ENCODE measurements at regions not wholly inside any gene's neighbourhood (a gene's known extent, or its start where the extent isn't known, plus 50 kb on each side); places are given as distances from the start of the nearest gene placed in this dataset.

DNA sequence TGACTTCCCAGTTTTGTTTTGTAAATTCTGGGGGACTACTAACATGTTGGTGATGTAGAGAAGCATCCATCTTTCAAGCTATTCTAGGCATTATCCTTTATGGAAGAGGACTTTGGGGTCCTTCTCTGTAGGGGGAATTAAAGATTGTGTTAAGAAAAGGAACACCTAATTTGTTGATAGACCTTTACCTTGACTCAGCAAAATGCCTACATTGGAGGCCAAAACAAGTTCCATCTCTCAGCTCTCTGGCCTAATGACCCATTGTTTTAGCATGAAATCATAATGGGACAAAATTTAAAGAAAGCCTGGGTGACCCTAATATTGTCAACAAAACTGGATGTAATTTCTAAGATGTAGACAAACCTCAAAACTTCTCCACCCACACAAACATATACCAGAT lies 465.3 kb upstream of the SOX9 start:
- no peaks in the 10 kb centered on the region for H3K79me2 ChIP-seq (ENCODE audit: insufficient read depth, low read length)
- no peak overlapping the region for H3K4me2 ChIP-seq (ENCODE audit: low read length)
- H3K9ac ChIP-seq (ENCODE audit: low read length) = no peak overlapping the region
- H3K9me2 ChIP-seq (ENCODE audit: low read depth, low read length) = no peaks in the 10 kb centered on the region
- H3K27me3 ChIP-seq (ENCODE audit: insufficient read depth, low read length) = no peaks in the 10 kb centered on the region
- H4K20me1 ChIP-seq (ENCODE audit: insufficient read depth, low read length) = no peaks in the 10 kb centered on the region
- no peaks in the 10 kb centered on the region for H3K36me3 ChIP-seq (ENCODE audit: insufficient read depth, low read length)
- no peak overlapping the region for H3K27ac ChIP-seq (ENCODE audit: low read depth, low read length, poor library complexity, severe bottlenecking)
- H3K9me3 ChIP-seq (ENCODE audit: low read length) = no peaks in the 10 kb centered on the region
- no peaks in the 10 kb centered on the region for H3F3A ChIP-seq (ENCODE audit: insufficient read depth, low read length)
- no peak for TF ChIP-seq EZH2 (IDR thresholded peaks at IDR 0.05; ENCODE audit: borderline replicate concordance, low read length)
- TF ChIP-seq, protein P1, sequence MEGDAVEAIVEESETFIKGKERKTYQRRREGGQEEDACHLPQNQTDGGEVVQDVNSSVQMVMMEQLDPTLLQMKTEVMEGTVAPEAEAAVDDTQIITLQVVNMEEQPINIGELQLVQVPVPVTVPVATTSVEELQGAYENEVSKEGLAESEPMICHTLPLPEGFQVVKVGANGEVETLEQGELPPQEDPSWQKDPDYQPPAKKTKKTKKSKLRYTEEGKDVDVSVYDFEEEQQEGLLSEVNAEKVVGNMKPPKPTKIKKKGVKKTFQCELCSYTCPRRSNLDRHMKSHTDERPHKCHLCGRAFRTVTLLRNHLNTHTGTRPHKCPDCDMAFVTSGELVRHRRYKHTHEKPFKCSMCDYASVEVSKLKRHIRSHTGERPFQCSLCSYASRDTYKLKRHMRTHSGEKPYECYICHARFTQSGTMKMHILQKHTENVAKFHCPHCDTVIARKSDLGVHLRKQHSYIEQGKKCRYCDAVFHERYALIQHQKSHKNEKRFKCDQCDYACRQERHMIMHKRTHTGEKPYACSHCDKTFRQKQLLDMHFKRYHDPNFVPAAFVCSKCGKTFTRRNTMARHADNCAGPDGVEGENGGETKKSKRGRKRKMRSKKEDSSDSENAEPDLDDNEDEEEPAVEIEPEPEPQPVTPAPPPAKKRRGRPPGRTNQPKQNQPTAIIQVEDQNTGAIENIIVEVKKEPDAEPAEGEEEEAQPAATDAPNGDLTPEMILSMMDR (IDR thresholded peaks at IDR 0.05; ENCODE audit: low read length) = no peak
- H3K4me1 ChIP-seq (ENCODE audit: insufficient read depth, low read length, severe bottlenecking) = no peaks in the 10 kb centered on the region
- H3K4me3 ChIP-seq (ENCODE audit: low read depth, low read length, poor library complexity, severe bottlenecking) = no peak overlapping the region
- H2AFZ ChIP-seq (ENCODE audit: low read length) = no peak overlapping the region

DNA sequence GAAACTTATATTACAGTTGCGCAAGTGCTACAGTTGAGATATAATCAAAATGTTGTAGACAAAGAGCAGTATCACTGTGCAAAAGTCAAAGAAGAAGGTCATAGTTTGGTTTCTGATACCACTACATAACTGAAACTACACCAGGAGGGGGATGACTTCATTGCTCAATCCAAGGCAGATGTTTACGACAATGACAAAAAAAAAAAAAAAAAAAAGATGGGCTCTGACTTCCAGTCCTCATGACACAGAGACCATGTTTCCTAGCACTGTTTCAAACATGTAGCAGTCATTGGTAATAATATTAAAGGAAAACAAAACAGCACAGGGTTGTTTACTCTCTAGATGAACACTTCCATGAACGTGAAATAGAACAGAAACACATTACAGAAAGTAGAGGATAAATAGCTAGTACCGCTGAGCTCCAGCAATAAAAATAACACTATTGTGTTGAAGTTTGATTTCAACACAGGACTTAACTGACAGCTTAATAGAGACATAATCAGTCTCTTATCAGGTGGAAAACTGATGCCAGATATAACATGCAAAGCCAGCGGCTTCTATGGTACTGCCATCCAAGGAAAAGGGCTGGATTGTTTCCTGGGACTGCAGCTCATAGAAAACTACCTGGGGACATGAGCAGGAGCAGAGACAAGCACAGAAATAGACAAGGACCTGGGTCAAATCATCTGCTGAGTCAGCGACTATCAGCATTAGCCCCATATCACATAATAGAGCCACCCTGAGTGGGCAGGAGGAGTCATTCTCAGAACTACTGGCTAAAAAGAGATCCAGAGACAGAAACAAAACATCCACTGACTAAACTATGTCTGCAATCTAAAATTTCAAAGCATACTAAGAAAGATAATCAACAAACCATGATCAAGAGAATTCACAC lies 463.6 kb upstream of the SOX9 start:
- Histone ChIP-seq H3K79me2 (ENCODE audit: insufficient read depth, low read length) (no peaks in the 10 kb centered on the region), H3F3A (ENCODE audit: insufficient read depth, low read length) (no peaks in the 10 kb centered on the region), H3K9me3 (ENCODE audit: low read length) (no peaks in the 10 kb centered on the region)

DNA sequence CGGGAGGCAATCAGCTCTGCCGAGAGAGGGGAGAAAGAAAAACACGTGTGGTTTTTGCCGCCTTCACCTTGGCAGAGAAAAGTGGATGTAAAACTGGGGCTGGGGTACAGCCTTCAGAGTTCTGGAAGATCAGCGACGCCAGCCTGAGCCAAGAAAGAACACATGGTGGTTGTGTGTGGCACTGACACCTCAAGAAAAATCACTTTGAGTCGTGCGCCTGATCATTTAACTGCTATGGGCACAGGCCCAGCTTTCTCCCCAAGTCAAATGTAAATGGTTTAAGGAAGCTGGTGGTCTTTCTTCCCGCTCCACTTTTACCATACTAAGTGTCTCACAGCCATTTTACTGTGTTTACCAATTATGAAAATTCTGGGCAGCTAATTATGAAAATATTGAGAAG lies 461.8 kb upstream of the SOX9 start:
- TF ChIP-seq, protein P1 (IDR thresholded peaks at IDR 0.05; ENCODE audit: low read length) = no peak
- no peak for TF ChIP-seq EZH2 (IDR thresholded peaks at IDR 0.05; ENCODE audit: borderline replicate concordance, low read length)
- no peaks in the 10 kb centered on the region for H3K9me3 ChIP-seq (ENCODE audit: low read length)
- H2AFZ ChIP-seq (ENCODE audit: low read length) = no peak overlapping the region

More for the DNA sequence above, 463.6 kb upstream of the SOX9 start:
- Histone ChIP-seq H2AFZ (ENCODE audit: low read length) (no peak overlapping the region), H3K27ac (ENCODE audit: low read depth, low read length, poor library complexity, severe bottlenecking) (no peak overlapping the region), H4K20me1 (ENCODE audit: insufficient read depth, low read length) (no peaks in the 10 kb centered on the region), H3K9me2 (ENCODE audit: low read depth, low read length) (no peaks in the 10 kb centered on the region), H3K27me3 (ENCODE audit: insufficient read depth, low read length) (no peaks in the 10 kb centered on the region), H3K36me3 (ENCODE audit: insufficient read depth, low read length) (no peaks in the 10 kb centered on the region), H3K9ac (ENCODE audit: low read length) (no peak overlapping the region), H3K4me3 (ENCODE audit: low read depth, low read length, poor library complexity, severe bottlenecking) (no peak overlapping the region), H3K4me1 (ENCODE audit: insufficient read depth, low read length, severe bottlenecking) (no peaks in the 10 kb centered on the region), H3K4me2 (ENCODE audit: low read length) (no peak overlapping the region)
- TF ChIP-seq, protein P1 (IDR thresholded peaks at IDR 0.05; ENCODE audit: low read length) = no peak
- no peak for TF ChIP-seq EZH2 (IDR thresholded peaks at IDR 0.05; ENCODE audit: borderline replicate concordance, low read length)

More for the DNA sequence above, 461.8 kb upstream of the SOX9 start:
- Histone ChIP-seq H3K79me2 (ENCODE audit: insufficient read depth, low read length) (no peaks in the 10 kb centered on the region), H3K27me3 (ENCODE audit: insufficient read depth, low read length) (no peaks in the 10 kb centered on the region), H4K20me1 (ENCODE audit: insufficient read depth, low read length) (no peaks in the 10 kb centered on the region), H3K9ac (ENCODE audit: low read length) (no peak overlapping the region), H3F3A (ENCODE audit: insufficient read depth, low read length) (no peaks in the 10 kb centered on the region), H3K36me3 (ENCODE audit: insufficient read depth, low read length) (no peaks in the 10 kb centered on the region), H3K4me1 (ENCODE audit: insufficient read depth, low read length, severe bottlenecking) (no peaks in the 10 kb centered on the region), H3K9me2 (ENCODE audit: low read depth, low read length) (no peaks in the 10 kb centered on the region), H3K27ac (ENCODE audit: low read depth, low read length, poor library complexity, severe bottlenecking) (no peak overlapping the region), H3K4me2 (ENCODE audit: low read length) (no peak overlapping the region), H3K4me3 (ENCODE audit: low read depth, low read length, poor library complexity, severe bottlenecking) (no peak overlapping the region)

Measured in OCI-LY1 (cell line).